ENCODE measurements at regions not wholly inside any gene's neighbourhood (a gene's known extent, or its start where the extent isn't known, plus 50 kb on each side); places are given as distances from the start of the nearest gene placed in this dataset.

- TF ChIP-seq YY1 (IDR thresholded peaks at IDR 0.05; ENCODE audit: insufficient read depth, insufficient read length): no peak
- TF ChIP-seq ZNF274 (IDR thresholded peaks at IDR 0.05; ENCODE audit: low read depth, low read length): no peak
- no peak for TF ChIP-seq SUZ12 (IDR thresholded peaks at IDR 0.05; ENCODE audit: extremely low read depth, insufficient read depth, insufficient read length)
These were observed 668.4 kb upstream of the FBXO33 start for GRCh38 chr14:40100544-40101196.
